IPS-18a (cell line): ENCODE measurements at regions not wholly inside any gene's neighbourhood (a gene's known extent, or its start where the extent isn't known, plus 50 kb on each side); places are given as distances from the start of the nearest gene placed in this dataset.
"Not testable (repeated sequence)": the region's sequence is repeated elsewhere in the genome, so short reads cannot be mapped to it uniquely, and the experiment has no call there.

ENCODE experiments used
- H3K27ac ChIP-seq: one replicate; pipeline ENCODE4 v1.5.1; 2013; ENCODE audit warnings: low read length
- H3K27me3 ChIP-seq: one replicate; pipeline ENCODE4 v1.6.1; 2013; ENCODE audit warnings: mild to moderate bottlenecking, low read length; ENCODE audit not compliant: control insufficient read depth, insufficient read depth
- H3K36me3 ChIP-seq: one replicate; pipeline ENCODE4 v1.6.1; 2013; ENCODE audit warnings: low read depth, low read length; ENCODE audit not compliant: control insufficient read depth
- H3K4me1 ChIP-seq: one replicate; pipeline ENCODE4 v1.6.1; 2013; ENCODE audit warnings: low read depth, low read length; ENCODE audit not compliant: control insufficient read depth
- H3K4me3 ChIP-seq: one replicate; pipeline ENCODE4 v1.5.1; 2013; ENCODE audit warnings: low read length
- H3K9ac ChIP-seq: one replicate; pipeline ENCODE4 v1.6.1; 2013; ENCODE audit warnings: mild to moderate bottlenecking, low read length, moderate library complexity
- H3K9me3 ChIP-seq: one replicate; pipeline ENCODE4 v1.6.1; 2013; ENCODE audit warnings: low read depth, low read length; ENCODE audit not compliant: control insufficient read depth

DNA sequence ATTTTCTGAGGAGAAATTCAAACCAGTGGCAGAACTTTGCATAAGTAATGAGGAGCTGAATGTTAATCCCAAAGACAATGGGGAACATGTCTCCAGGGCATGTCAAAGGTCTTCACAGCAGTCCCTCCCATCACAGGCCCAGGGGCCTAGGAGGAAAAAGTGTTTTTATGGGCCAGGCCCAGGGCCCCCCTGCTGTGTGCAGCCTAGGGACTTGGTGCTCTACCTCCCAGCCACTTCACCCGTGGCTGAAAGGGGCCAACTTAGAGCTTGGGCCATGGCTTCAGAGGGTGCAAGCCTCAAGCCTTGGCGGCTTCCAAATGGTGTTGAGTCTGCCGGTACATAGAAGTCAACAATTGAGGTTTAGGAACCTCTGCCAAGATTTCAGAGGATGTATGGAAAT lies 854.0 kb downstream of the LRRIQ3 start:
- Histone ChIP-seq H3K27ac (no peak overlapping the region), H3K9ac (no peak overlapping the region), H3K9me3 (no peaks in the 10 kb centered on the region), H3K36me3 (no peaks in the 10 kb centered on the region), H3K27me3 (no peaks in the 10 kb centered on the region), H3K4me3 (no peak overlapping the region), H3K4me1 (no peaks in the 10 kb centered on the region)

DNA sequence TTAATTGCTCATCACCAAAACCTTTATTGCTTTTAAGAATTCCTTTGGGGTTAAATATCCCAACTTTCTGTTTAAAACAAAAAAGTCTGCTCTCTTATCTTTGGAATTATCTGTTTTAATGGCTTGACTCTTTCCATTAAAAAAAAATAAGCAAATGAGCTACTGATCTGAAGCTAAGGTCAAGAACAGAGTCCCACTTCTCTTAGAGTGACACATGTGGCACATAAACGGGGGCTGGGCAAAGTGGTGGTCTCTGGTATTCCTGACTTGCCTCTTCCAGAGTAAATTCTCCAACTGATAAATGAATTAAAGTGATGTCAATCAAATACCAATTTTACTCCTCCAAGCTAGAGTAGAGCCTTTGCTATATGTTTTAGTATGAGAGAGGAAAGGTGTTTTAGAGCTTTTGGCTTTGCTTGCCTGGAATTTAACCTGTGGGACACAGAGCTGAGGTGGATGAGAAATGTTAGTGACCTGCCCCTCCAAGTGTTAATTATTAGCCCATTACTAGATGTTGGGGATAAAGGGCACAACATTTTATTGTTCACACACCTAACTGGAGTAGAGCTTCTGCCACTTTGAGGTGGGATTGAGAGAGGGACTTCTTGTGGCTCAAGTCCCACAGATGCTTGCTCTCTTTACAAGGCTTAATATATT lies 864.0 kb downstream of the LRRIQ3 start:
- no peak overlapping the region for H3K4me3 ChIP-seq
- H3K27ac ChIP-seq: no peak overlapping the region
- no peaks in the 10 kb centered on the region for H3K27me3 ChIP-seq
- peaks cover 10% of the 10 kb centered on the region for H3K9me3 ChIP-seq
- no peaks in the 10 kb centered on the region for H3K4me1 ChIP-seq
- H3K36me3 ChIP-seq: no peaks in the 10 kb centered on the region
- no peak overlapping the region for H3K9ac ChIP-seq

DNA sequence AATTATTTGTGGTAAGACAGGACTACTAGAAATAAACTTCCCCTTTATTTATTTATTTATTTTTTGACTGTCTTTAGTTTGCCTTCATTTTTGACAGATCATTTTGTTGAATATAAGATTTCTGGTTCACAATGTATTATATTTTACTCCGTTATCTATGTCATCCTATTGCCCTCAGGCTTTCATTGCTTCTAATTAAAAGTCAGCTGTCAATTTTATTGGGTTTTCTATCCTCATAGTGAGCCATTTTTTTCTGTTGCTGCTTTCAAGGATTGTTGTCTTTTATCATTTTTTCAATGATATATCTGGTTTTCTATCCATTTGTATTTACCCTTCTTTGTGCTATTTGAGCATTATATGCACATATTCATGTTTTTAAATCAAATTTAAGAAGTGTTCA lies 866.2 kb downstream of the LRRIQ3 start:
- Histone ChIP-seq H3K9ac (no peak overlapping the region), H3K27me3 (no peaks in the 10 kb centered on the region), H3K9me3 (peaks cover 10% of the 10 kb centered on the region), H3K36me3 (no peaks in the 10 kb centered on the region), H3K4me3 (no peak overlapping the region), H3K4me1 (no peaks in the 10 kb centered on the region), H3K27ac (no peak overlapping the region)

DNA sequence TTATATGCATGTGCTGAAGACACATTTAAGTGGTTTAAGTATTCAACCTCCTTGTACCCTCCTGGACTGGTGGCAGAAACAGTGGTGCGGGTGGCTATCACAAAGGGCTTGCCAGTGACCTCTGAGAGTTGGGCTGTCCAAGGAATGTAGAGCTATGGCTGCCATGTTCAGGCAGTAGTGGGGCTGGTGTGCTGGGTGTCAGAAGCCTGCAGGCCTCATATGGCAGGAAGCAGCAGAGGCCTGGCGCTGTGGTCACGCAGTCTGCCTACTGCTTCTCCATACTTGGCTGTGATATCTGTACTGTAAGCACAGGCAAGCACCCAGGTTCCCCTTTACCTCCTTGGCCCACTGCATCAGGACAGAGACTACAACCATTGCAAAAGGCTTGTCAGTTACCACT lies 870.0 kb downstream of the LRRIQ3 start:
- H3K9me3 ChIP-seq: peaks cover 6% of the 10 kb centered on the region
- H3K4me1 ChIP-seq: no peaks in the 10 kb centered on the region
- no peaks in the 10 kb centered on the region for H3K36me3 ChIP-seq
- H3K4me3 ChIP-seq: no peak overlapping the region
- no peak overlapping the region for H3K27ac ChIP-seq
- H3K27me3 ChIP-seq: no peaks in the 10 kb centered on the region
- H3K9ac ChIP-seq: no peak overlapping the region

DNA sequence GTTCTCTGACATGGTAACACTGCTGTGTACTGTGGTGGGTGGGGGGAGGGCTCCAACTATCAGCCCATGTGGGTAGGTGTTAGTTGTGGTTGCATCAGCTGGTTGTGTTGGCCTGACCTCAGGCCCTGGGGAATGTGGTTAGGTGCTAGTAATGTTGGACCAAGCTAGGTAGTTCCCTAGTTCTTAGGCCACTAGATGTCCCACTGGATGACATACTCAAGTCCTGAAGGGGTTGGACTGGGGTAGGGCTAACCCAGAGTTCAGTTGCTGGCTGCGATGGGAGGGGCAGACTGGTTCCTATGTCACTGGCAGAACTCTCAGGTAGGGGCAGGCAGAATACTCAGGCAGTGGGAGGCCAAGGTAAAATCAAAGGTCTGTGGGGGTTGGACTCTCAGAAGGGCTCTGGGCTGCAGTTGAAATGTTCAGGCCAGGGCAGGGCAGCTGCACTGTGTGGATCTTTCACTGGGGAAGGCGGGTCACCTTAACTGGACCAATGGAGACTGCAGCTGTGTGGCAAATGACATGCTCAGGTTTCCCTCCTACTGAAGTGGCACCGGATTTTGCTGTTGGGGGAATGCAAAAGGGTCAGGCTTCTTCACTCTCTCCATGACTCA lies 870.7 kb downstream of the LRRIQ3 start:
- no peak overlapping the region for H3K27ac ChIP-seq
- no peaks in the 10 kb centered on the region for H3K4me1 ChIP-seq
- H3K27me3 ChIP-seq: no peaks in the 10 kb centered on the region
- H3K36me3 ChIP-seq: no peaks in the 10 kb centered on the region
- no peak overlapping the region for H3K4me3 ChIP-seq
- peaks cover 5% of the 10 kb centered on the region for H3K9me3 ChIP-seq
- no peak overlapping the region for H3K9ac ChIP-seq

DNA sequence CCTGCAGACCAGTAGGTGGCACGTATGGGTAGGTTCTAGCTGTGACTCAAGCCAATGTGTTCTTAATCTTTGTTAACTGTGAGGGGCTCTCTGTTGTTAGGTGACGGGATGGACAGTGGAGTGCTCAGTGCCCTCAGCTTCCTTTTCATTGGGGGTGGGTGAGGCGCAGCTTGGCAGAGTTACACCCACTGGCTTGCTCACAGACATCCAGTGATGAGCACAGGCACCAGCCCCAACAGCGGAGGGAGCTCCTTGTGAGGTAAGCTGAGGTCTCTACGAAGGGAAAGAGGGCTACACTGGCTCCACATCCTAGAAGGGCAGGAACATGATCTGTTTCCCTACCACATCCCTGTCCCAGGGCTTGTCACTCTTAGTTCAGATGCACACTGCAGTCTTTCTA lies 871.3 kb downstream of the LRRIQ3 start:
- Histone ChIP-seq H3K9ac (no peak overlapping the region), H3K4me1 (no peaks in the 10 kb centered on the region), H3K27ac (no peak overlapping the region), H3K36me3 (no peaks in the 10 kb centered on the region), H3K9me3 (no peaks in the 10 kb centered on the region), H3K27me3 (no peaks in the 10 kb centered on the region), H3K4me3 (no peak overlapping the region)

DNA sequence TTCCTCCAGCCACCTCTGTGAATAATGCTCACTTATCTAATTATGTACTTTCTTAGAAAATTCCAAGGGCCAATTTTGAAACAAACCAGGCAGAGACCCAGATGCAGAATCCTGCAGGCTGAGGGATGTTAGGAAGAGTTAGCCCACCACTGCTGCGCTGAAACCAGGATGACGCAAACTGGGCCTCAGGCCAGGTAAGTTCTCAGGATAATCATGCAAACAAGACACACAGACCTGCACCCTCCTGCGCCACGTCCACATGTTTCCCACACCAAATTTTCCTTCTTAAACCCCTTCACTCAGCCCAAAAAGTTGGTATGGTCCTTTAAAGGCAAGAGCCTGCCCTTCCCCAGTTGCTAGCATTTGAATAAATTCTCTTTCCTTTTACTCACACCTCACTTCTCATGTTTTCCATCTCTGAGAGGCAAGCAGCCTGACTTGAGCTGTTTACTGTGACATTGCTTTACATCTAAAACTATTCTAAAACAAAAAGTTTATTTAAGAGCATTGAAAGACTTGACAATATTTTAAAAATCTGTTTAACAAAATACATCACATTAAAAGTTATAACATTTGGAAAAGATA lies 887.1 kb downstream of the LRRIQ3 start:
- H3K27ac ChIP-seq: no peak overlapping the region
- H3K4me3 ChIP-seq: no peak overlapping the region
- no peaks in the 10 kb centered on the region for H3K36me3 ChIP-seq
- H3K9ac ChIP-seq: no peak overlapping the region
- H3K27me3 ChIP-seq: no peaks in the 10 kb centered on the region
- peaks cover 3% of the 10 kb centered on the region for H3K4me1 ChIP-seq
- no peaks in the 10 kb centered on the region for H3K9me3 ChIP-seq

DNA sequence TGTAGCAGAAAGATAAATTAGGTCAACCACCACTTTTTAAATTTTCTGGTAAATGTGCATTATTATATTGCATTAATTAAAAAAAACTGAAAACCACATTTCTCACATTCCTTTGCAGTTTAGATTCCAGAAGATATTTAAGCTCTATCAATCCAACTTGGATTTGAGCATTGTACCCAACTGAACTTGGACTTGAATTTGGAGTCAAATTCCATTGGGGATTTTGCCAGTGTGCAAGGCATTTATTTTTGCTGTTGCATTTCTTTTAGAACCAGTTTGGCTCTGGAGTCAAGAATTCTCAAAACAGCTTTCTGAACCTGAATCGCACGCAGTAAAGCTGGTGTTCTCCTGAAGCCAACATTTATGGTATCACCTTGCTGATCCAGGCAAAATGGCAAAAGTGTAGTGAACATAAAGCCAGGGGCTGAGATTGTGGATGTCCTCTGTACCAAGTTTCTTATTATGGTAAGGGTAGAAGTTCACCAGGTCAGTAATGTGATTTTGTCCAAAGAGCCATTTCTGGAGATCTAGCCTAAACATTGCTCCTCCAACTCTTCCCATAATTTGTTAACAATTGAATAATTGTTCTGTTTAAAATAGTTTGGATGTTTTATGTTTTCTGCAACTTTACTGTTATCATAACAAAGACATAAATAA lies 890.9 kb downstream of the LRRIQ3 start:
- Histone ChIP-seq H3K9me3 (no peaks in the 10 kb centered on the region), H3K9ac (no peak overlapping the region), H3K36me3 (no peaks in the 10 kb centered on the region), H3K4me3 (no peak overlapping the region), H3K27ac (no peak overlapping the region), H3K4me1 (peaks cover 3% of the 10 kb centered on the region), H3K27me3 (no peaks in the 10 kb centered on the region)

DNA sequence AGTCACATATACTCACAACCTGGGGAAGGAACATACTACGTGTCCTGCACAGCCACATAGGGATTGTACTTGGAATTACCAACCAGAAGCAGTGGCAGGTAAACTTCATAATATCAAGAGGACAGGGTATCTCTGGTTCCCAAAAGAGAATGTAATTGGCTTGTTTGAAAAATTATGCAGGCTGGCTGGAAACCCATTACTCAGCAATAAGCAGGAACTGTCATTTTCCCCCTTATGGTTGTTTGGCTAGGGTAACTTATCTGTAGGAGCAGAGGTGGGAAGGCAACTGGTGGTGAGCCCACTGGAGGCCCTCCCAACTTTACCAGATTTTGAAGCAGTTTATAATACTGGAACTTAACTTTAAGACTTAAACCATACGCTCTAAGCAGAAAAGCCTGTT lies 924.1 kb downstream of the LRRIQ3 start:
- H3K4me1 ChIP-seq: no peaks in the 10 kb centered on the region
- H3K36me3 ChIP-seq: no peaks in the 10 kb centered on the region
- H3K4me3 ChIP-seq: no peak overlapping the region
- no peaks in the 10 kb centered on the region for H3K27me3 ChIP-seq
- peaks cover 6% of the 10 kb centered on the region for H3K9me3 ChIP-seq
- H3K9ac ChIP-seq: no peak overlapping the region
- no peak overlapping the region for H3K27ac ChIP-seq

DNA sequence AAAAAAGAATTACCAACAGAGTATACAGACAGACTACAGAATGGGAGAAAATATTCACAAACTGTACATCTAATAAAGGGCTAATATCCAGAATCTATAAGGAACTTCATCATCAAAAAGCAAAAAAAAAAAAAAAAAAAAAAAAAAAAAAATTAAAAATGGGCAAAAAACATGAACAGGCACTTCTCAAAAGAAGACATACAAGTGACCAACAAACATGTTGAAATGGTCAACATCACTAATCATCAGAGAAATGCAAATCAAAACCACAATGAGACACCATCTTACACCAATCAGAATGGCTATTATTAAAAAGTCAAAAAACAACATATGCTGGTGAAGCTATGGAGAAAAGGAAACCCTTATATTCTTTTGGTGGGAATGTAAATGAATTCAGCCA lies 952.8 kb downstream of the LRRIQ3 start:
- peaks cover 22% of the 10 kb centered on the region for H3K9me3 ChIP-seq
- H3K27me3 ChIP-seq, H3K4me3 ChIP-seq: not testable (repeated sequence)

DNA sequence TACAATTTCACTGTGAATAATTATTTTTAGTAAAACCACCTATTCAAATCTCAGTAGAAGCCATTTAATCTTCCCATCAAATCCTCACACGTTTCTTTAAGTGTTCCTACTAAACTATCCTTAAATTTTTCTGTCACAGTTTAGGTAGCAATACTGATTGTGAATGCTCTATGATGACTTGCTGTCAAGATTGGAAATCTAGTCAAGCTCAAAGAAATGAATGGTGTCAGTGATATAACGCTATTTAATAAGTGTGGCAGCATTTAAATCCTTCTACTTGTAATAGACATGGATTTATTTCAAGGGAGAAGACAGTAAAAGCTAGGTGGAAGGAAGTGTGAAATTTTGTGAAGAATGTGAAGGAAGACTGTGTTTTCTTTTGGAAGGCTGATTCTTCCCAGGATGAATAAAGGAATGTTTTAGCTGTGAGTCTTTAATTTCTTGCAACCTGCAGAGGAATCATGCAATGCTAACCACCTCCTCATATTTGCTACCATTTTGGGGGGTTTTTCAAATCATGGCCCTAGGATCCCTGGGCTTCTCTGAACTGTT lies 936.7 kb upstream of the NEGR1 start:
- H3K27ac ChIP-seq: no peak overlapping the region
- H3K9me3 ChIP-seq: no peaks in the 10 kb centered on the region
- no peaks in the 10 kb centered on the region for H3K27me3 ChIP-seq
- H3K36me3 ChIP-seq: no peaks in the 10 kb centered on the region
- H3K4me3 ChIP-seq: no peak overlapping the region
- no peak overlapping the region for H3K9ac ChIP-seq
- no peaks in the 10 kb centered on the region for H3K4me1 ChIP-seq

More for the DNA sequence above, 952.8 kb downstream of the LRRIQ3 start:
- H3K4me1 ChIP-seq, H3K27ac ChIP-seq, H3K36me3 ChIP-seq, H3K9ac ChIP-seq: not testable (repeated sequence)
